ENCODE measurements at regions not wholly inside any gene's neighbourhood (a gene's known extent, or its start where the extent isn't known, plus 50 kb on each side); places are given as distances from the start of the nearest gene placed in this dataset.
"Not testable (repeated sequence)": the region's sequence is repeated elsewhere in the genome, so short reads cannot be mapped to it uniquely, and the experiment has no call there.

GRCh38 chr2:91598519-91598918, 2907.0 kb downstream of the RPIA start:
- DNase-seq, ATAC-seq: not testable (repeated sequence)

DNA sequence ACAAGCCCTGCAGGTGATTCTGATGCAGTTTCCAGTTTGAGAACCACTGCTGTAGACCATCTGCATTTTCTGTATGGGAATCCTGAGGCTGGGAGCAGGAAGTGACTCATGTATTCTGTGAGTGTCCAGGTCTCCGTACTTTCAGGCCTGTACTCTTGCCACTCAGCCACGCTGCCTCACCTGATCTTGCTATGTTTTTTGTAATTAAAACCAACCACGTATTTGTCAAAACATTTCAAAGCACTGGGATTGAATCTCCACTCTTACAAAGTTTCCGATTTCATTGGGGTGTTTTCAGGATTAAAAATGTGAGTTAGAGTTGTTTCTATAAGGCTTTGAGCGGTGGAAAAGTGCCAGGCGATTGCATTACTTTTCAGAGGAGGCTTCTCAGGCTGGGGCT, 2907.5 kb downstream of the RPIA start:
- DNase-seq; H3K9me3 ChIP-seq; ATAC-seq; in situ Hi-C loops (cut with MboI; ENCODE audit: low sequenced_read_pairs in 4 of 4); H3K27ac ChIP-seq; H3K27me3 ChIP-seq; H3K4me3 ChIP-seq; H3K4me1 ChIP-seq; intact Hi-C loops (cut with DNase I; ENCODE audit: low total_unique reads); H3K36me3 ChIP-seq: not testable (repeated sequence)

More at GRCh38 chr2:91598519-91598918, 2907.0 kb downstream of the RPIA start:
- H3K4me1 ChIP-seq; H3K9me3 ChIP-seq; in situ Hi-C loops (cut with MboI; ENCODE audit: low sequenced_read_pairs in 4 of 4); H3K27ac ChIP-seq; intact Hi-C loops (cut with DNase I; ENCODE audit: low total_unique reads); H3K4me3 ChIP-seq; H3K27me3 ChIP-seq; H3K36me3 ChIP-seq: not testable (repeated sequence)

- in situ Hi-C loops (cut with MboI; ENCODE audit: low sequenced_read_pairs in 4 of 4); intact Hi-C loops (cut with DNase I; ENCODE audit: low total_unique reads); DNase-seq; ATAC-seq; H3K27ac ChIP-seq; H3K4me1 ChIP-seq; H3K4me3 ChIP-seq; H3K9me3 ChIP-seq; H3K27me3 ChIP-seq; H3K36me3 ChIP-seq: not testable (repeated sequence)
Measured at GRCh38 chr2:91602860-91603259, 2911.4 kb downstream of the RPIA start.

GRCh38 chr2:91603996-91604395, 2912.5 kb downstream of the RPIA start:
- H3K36me3 ChIP-seq; H3K4me3 ChIP-seq; H3K9me3 ChIP-seq; ATAC-seq; H3K27ac ChIP-seq; DNase-seq; H3K27me3 ChIP-seq; in situ Hi-C loops (cut with MboI; ENCODE audit: low sequenced_read_pairs in 4 of 4); H3K4me1 ChIP-seq; intact Hi-C loops (cut with DNase I; ENCODE audit: low total_unique reads): not testable (repeated sequence)

GRCh38 chr2:91604629-91605028, 2913.2 kb downstream of the RPIA start:
- not testable (repeated sequence) for H3K4me3 ChIP-seq, ATAC-seq

GRCh38 chr2:91623739-91624138, 2932.3 kb downstream of the RPIA start:
- H3K9me3 ChIP-seq; intact Hi-C loops (cut with DNase I; ENCODE audit: low total_unique reads): not testable (repeated sequence)

More at GRCh38 chr2:91604629-91605028, 2913.2 kb downstream of the RPIA start:
- in situ Hi-C loops (cut with MboI; ENCODE audit: low sequenced_read_pairs in 4 of 4); H3K27ac ChIP-seq; H3K9me3 ChIP-seq; H3K4me1 ChIP-seq; H3K36me3 ChIP-seq; DNase-seq; H3K27me3 ChIP-seq; intact Hi-C loops (cut with DNase I; ENCODE audit: low total_unique reads): not testable (repeated sequence)

GRCh38 chr2:91628471-91628870, 2937.0 kb downstream of the RPIA start:
- H3K27me3 ChIP-seq; intact Hi-C loops (cut with DNase I; ENCODE audit: low total_unique reads); H3K4me3 ChIP-seq; in situ Hi-C loops (cut with MboI; ENCODE audit: low sequenced_read_pairs in 4 of 4); H3K36me3 ChIP-seq; ATAC-seq; H3K9me3 ChIP-seq; DNase-seq; H3K27ac ChIP-seq; H3K4me1 ChIP-seq: not testable (repeated sequence)

More at GRCh38 chr2:91623739-91624138, 2932.3 kb downstream of the RPIA start:
- H3K27ac ChIP-seq; H3K36me3 ChIP-seq; in situ Hi-C loops (cut with MboI; ENCODE audit: low sequenced_read_pairs in 4 of 4); H3K4me3 ChIP-seq; DNase-seq; H3K4me1 ChIP-seq; ATAC-seq; H3K27me3 ChIP-seq: not testable (repeated sequence)

DNA sequence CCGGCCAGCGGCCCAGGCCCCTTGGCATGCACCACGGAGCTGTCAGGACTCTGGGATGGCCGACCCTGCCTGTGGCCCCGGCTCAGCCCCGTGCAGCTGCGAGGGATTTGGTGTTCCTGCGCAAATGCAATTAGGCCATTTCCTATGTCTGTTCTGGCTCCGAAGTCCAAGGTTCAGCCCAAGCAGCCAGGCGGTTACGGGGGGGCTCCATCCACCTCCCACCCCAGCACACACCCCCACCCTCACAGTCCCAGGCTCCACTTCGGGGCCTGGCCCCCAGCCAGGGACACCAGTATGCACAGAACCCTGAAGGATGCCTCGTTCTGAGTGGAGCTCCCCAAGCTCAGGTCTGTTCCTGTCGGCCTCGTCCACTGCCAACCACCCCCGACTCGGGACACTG, 2965.7 kb downstream of the RPIA start:
- ATAC-seq; H3K4me3 ChIP-seq; H3K36me3 ChIP-seq; H3K4me1 ChIP-seq; in situ Hi-C loops (cut with MboI; ENCODE audit: low sequenced_read_pairs in 4 of 4); intact Hi-C loops (cut with DNase I; ENCODE audit: low total_unique reads); H3K27ac ChIP-seq; H3K27me3 ChIP-seq; H3K9me3 ChIP-seq: not testable (repeated sequence)
- peak; percentile 3 to 11 for DNase-seq

GRCh38 chr2:91658336-91658735, 2966.9 kb downstream of the RPIA start:
- H3K4me1 ChIP-seq; DNase-seq; intact Hi-C loops (cut with DNase I; ENCODE audit: low total_unique reads); H3K27me3 ChIP-seq; H3K9me3 ChIP-seq; H3K36me3 ChIP-seq; H3K27ac ChIP-seq; ATAC-seq; in situ Hi-C loops (cut with MboI; ENCODE audit: low sequenced_read_pairs in 4 of 4): not testable (repeated sequence)
- H3K4me3 ChIP-seq: peak overlapping the region in 1 of 4 donors; percentile 13

- DNase-seq; in situ Hi-C loops (cut with MboI; ENCODE audit: low sequenced_read_pairs in 4 of 4): not testable (repeated sequence)
- peak overlapping the region in 1 of 4 donors; percentile 10 for H3K27ac ChIP-seq
Measured at GRCh38 chr2:91659189-91659916, 2967.9 kb downstream of the RPIA start.

DNA sequence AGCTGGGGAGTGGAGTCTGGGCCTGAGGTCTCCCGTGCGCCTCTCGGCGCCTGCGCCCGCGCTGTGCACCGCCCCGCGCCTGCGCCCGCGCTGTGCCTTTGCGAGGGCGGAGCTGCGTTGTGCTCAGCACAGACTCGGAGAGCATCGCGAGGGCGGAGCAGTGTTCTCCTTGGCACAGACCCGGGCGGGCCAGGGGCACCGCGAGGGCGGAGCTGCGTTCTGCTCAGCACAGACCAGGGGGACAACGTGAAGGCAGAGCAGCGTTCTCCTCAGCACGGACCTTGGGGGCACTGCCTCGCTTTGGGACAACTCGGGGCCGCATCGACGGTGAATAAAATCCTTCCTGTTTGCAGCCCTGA, 2968.4 kb downstream of the RPIA start:
- H3K27ac ChIP-seq; H3K27me3 ChIP-seq; in situ Hi-C loops (cut with MboI; ENCODE audit: low sequenced_read_pairs in 4 of 4); DNase-seq; H3K4me1 ChIP-seq; H3K36me3 ChIP-seq; H3K9me3 ChIP-seq; intact Hi-C loops (cut with DNase I; ENCODE audit: low total_unique reads): not testable (repeated sequence)
- ATAC-seq: peak in 1 of 2 donors; percentile 45
- H3K4me3 ChIP-seq: peak overlapping the region in 2 of 4 donors; percentile 31 to 48

More at GRCh38 chr2:91659189-91659916, 2967.9 kb downstream of the RPIA start:
- H3K4me1 ChIP-seq; H3K27me3 ChIP-seq; ATAC-seq; intact Hi-C loops (cut with DNase I; ENCODE audit: low total_unique reads); H3K36me3 ChIP-seq; H3K9me3 ChIP-seq: not testable (repeated sequence)
- H3K4me3 ChIP-seq: peak overlapping the region in 2 of 4 donors; percentile 27 to 48

DNA sequence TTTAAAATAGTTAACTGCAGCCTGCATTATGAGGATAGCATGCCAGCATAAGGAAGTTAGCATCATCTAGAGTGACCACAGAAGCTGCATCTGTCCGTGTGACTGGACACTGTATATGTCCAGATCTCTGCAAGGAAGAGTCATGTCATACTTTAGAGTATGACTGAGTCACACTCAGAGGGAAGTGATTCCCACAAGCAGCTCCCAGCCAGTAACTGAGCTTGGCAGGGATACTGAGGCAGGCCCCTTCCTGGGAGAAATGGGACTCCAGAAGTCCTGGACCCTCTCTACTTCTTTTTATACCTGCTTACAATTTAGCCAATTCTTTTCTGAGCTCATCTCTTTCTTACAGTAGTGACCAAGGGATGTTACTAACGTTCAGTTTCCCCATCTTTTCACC, 2975.9 kb downstream of the RPIA start:
- DNase-seq: not testable (repeated sequence)

More for the DNA sequence above, 2975.9 kb downstream of the RPIA start:
- ATAC-seq; in situ Hi-C loops (cut with MboI; ENCODE audit: low sequenced_read_pairs in 4 of 4); H3K27ac ChIP-seq; H3K27me3 ChIP-seq; intact Hi-C loops (cut with DNase I; ENCODE audit: low total_unique reads); H3K9me3 ChIP-seq; H3K4me3 ChIP-seq; H3K36me3 ChIP-seq; H3K4me1 ChIP-seq: not testable (repeated sequence)

All from gastrocnemius medialis (tissue), 4 donors.